Pancreas (tissue), 10 donors: ENCODE measurements at regions not wholly inside any gene's neighbourhood (a gene's known extent, or its start where the extent isn't known, plus 50 kb on each side); places are given as distances from the start of the nearest gene placed in this dataset.

Experiments used
- ATAC-seq, 4 donors: fragments of 200-7000 bp; cut with Tn5 transposase; one replicate each; pipeline versions ENCODE4 v1.8.0 to v1.9.1; 2020; ENCODE audit warnings: mild to moderate bottlenecking in 4 of 4, moderate library complexity in 4 of 4
- DNase-seq, 6 donors: peaks; one replicate each; pipeline ENCODE4 v3.0.0-alpha.2; 2020
- FAIRE-seq: peaks from 2 replicates; lab custom pipeline; 2012; peaks lifted over from hg19 to GRCh38; lab: Jason Lieb, UNC
- H3K27ac ChIP-seq, 4 donors: fragments of 200-600 bp; sonication (generic); 1 replicate in 3 of 4; 2 replicates in 1 of 4; pipeline versions ENCODE4 v1.5.0 to v1.8.0; 2020
- H3K27me3 ChIP-seq, 4 donors: fragments of 200-600 bp; one replicate each; pipeline ENCODE4 v1.8.0; 2021
- H3K36me3 ChIP-seq, 3 donors: fragments of 200-600 bp; sonication (generic) in 1 of 3; one replicate each; pipeline versions ENCODE4 v1.5.0 to v1.8.0; 2020 to 2021
- H3K4me1 ChIP-seq, 3 donors: fragments of 200-600 bp; one replicate each; pipeline ENCODE4 v1.8.0; 2021
- H3K4me3 ChIP-seq, 4 donors: fragments of 200-600 bp; sonication (generic) in 2 of 4; one replicate each; pipeline versions ENCODE4 v1.5.0 to v1.8.0; 2020 to 2021
- H3K9me3 ChIP-seq, 4 donors: fragments of 200-600 bp; one replicate each; pipeline ENCODE4 v1.8.0; 2021
- CTCF ChIP-seq, 4 donors: fragments of 200-600 bp; sonication (generic) in 3 of 4; IDR thresholded peaks; one replicate each; pipeline versions ENCODE4 v1.5.0 to v1.8.0; 2021; ENCODE audit warnings: antibody characterized with exemption in 4 of 4
- WGBS, 2 donors: extraction: QIAGEN DNeasy Blood & Tissue Kit; methylation state at CpG; one replicate each; pipeline ENCODE4 v1.1.7; 2013; 5-methylcytosine and 5-hydroxymethylcytosine counted together
- intact Hi-C, 3 donors: fragments of 100-400 bp; cut with DNase I; formaldehyde crosslinking; loops; one replicate each; pipeline versions ENCODE4 v1.11.1 to v1.14.2; 2022
- donor health status: healthy with polysubstance abuse.
- donor health status: DM: no; HTN: no; CAD: no; lungs with moderate emphysema.
- donor health status: DM: no; HTN: no; CAD: no.
- donor health status: control.
- donor health status: control.
- donor health status: Bipolar disorder and iron deficiency.
- donor health status: DM: yes; HTN: yes; CAD: no.
- donor health status: DM: no; HTN: no; CAD: no.
- donor health status: DM: no; HTN: no; CAD: no.
- donor health status: DM: yes; HTN: yes; CAD: no.

GRCh38 chr1:70490153-70490552, 79.1 kb downstream of the CTH start:
- FAIRE-seq (no peak), ATAC-seq (no peak), DNase-seq (no peak)
- WGBS, 2 donors: 83 to 85% methylated on average over 1 of the region's 1 CpG
- Histone ChIP-seq H3K36me3 (no peaks in the 10 kb centered on the region), H3K4me3 (no peak overlapping the region), H3K27me3 (no peaks in the 10 kb centered on the region), H3K9me3 (no peaks in the 10 kb centered on the region), H3K4me1 (peaks cover 0 to 8% (median 7%) of the 10 kb centered on the region in 3 donors), H3K27ac (no peak overlapping the region)
- no peak for TF ChIP-seq CTCF (IDR thresholded peaks at IDR 0.05)
- intact Hi-C loops: no loop called here

GRCh38 chr1:70495370-70495769, 84.3 kb downstream of the CTH start:
- peaks cover 9 to 12% (median 10%) of the 10 kb centered on the region in 3 donors for H3K4me1 ChIP-seq
- 15 to 16% methylated on average over 2 of the region's 2 CpGs for WGBS, 2 donors
- H3K27ac ChIP-seq: no peak overlapping the region
- no peak overlapping the region for H3K4me3 ChIP-seq
- H3K9me3 ChIP-seq: no peaks in the 10 kb centered on the region
- FAIRE-seq (no peak), DNase-seq (no peak), ATAC-seq (peak; percentile 43 to 92 (median 64))
- H3K27me3 ChIP-seq: no peaks in the 10 kb centered on the region
- no peak for TF ChIP-seq CTCF (IDR thresholded peaks at IDR 0.05)
- no peaks in the 10 kb centered on the region for H3K36me3 ChIP-seq
- intact Hi-C loops: no loop called here

- FAIRE-seq (no peak), ATAC-seq (peak in 2 of 4 donors; percentile 42 to 46), DNase-seq (no peak)
- H3K27ac ChIP-seq: no peak overlapping the region
- 54 to 57% methylated on average over 2 of the region's 2 CpGs for WGBS, 2 donors
- H3K27me3 ChIP-seq: no peaks in the 10 kb centered on the region
- no peak for TF ChIP-seq CTCF (IDR thresholded peaks at IDR 0.05)
- H3K4me1 ChIP-seq: peaks cover 9 to 12% (median 10%) of the 10 kb centered on the region in 3 donors
- no peaks in the 10 kb centered on the region for H3K9me3 ChIP-seq
- intact Hi-C loops: no loop called here
- no peak overlapping the region for H3K4me3 ChIP-seq
- H3K36me3 ChIP-seq: no peaks in the 10 kb centered on the region
Measured at GRCh38 chr1:70496181-70496580, 85.1 kb downstream of the CTH start.

- intact Hi-C loops: no loop called here
- no peaks in the 10 kb centered on the region for H3K27me3 ChIP-seq
- H3K4me1 ChIP-seq: peaks cover 9 to 12% (median 10%) of the 10 kb centered on the region in 3 donors
- ATAC-seq (no peak), DNase-seq (no peak), FAIRE-seq (no peak)
- no peak overlapping the region for H3K27ac ChIP-seq
- H3K9me3 ChIP-seq: no peaks in the 10 kb centered on the region
- H3K4me3 ChIP-seq: no peak overlapping the region
- WGBS, 2 donors: 70 to 72% methylated on average over 3 of the region's 3 CpGs
- no peak for TF ChIP-seq CTCF (IDR thresholded peaks at IDR 0.05)
- H3K36me3 ChIP-seq: no peaks in the 10 kb centered on the region
Measured at GRCh38 chr1:70497152-70497551, 86.1 kb downstream of the CTH start.

- intact Hi-C loops: no loop called here
- Histone ChIP-seq H3K9me3 (no peaks in the 10 kb centered on the region), H3K4me3 (no peak overlapping the region), H3K36me3 (no peaks in the 10 kb centered on the region), H3K4me1 (peaks cover 9 to 12% (median 10%) of the 10 kb centered on the region in 3 donors), H3K27ac (no peak overlapping the region), H3K27me3 (no peaks in the 10 kb centered on the region)
- ATAC-seq: no peak
- no peak for FAIRE-seq
- no peak for TF ChIP-seq CTCF (IDR thresholded peaks at IDR 0.05)
- WGBS, 2 donors: 37 to 43% methylated on average over 2 of the region's 2 CpGs
- DNase-seq: no peak
Measured at GRCh38 chr1:70498666-70499065, 87.6 kb downstream of the CTH start.
